RWPE1 (cell line): ENCODE measurements at regions not wholly inside any gene's neighbourhood (a gene's known extent, or its start where the extent isn't known, plus 50 kb on each side); places are given as distances from the start of the nearest gene placed in this dataset.

ENCODE experiments used
- CTCF ChIA-PET: fragments of 350-600 bp; sonication (Branson Sonifier 250); formaldehyde crosslinking; extraction: SDS; loops from one replicate; lab custom pipeline; 2021; lab: Yijun Ruan, JAX
- POLR2A ChIA-PET: fragments of 400-600 bp; formaldehyde crosslinking; extraction: SDS; loops from one replicate; lab custom pipeline; 2020; ENCODE audit warnings: antibody characterized with exemption; ENCODE audit not compliant: low non-redundant PET; lab: Yijun Ruan, JAX
- DNase-seq: peaks from one replicate; pipeline ENCODE4 v3.0.0; 2012; ENCODE audit warnings: low spot score
- H3K27ac ChIP-seq: fragments of 450-650 bp; 2 replicates; pipeline ENCODE4 v1.5.1; 2017
- TF ChIP-seq, protein P1 (sequence below): fragments of 450-650 bp; conservative IDR thresholded peaks from 2 replicates; pipeline ENCODE4 v1.5.1; 2017; ENCODE audit warnings: low read depth, mild to moderate bottlenecking

DNA sequence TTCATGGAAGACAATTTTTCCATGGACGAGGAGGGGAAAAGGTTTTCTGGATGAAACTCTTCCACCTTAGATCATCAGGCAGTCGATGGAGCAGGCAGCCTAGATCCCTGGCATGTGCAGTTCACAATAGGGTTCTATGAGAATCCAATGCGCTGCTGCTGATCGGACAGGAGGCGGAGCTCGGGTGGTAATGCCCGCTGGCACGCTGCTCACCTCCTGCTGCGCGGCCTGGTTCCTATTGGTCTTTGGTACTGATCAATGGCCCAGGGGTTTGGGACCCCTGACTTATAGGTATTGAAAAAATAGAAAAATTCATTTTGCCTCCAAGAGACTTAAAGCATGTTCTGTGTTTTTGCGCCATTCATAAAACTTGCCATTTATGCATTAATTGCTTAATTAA, 793.9 kb upstream of the NR2F2 start:
- ChIA-PET POLR2A (no interaction called here), CTCF (no interaction called here)
- TF ChIP-seq, protein P1, sequence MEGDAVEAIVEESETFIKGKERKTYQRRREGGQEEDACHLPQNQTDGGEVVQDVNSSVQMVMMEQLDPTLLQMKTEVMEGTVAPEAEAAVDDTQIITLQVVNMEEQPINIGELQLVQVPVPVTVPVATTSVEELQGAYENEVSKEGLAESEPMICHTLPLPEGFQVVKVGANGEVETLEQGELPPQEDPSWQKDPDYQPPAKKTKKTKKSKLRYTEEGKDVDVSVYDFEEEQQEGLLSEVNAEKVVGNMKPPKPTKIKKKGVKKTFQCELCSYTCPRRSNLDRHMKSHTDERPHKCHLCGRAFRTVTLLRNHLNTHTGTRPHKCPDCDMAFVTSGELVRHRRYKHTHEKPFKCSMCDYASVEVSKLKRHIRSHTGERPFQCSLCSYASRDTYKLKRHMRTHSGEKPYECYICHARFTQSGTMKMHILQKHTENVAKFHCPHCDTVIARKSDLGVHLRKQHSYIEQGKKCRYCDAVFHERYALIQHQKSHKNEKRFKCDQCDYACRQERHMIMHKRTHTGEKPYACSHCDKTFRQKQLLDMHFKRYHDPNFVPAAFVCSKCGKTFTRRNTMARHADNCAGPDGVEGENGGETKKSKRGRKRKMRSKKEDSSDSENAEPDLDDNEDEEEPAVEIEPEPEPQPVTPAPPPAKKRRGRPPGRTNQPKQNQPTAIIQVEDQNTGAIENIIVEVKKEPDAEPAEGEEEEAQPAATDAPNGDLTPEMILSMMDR = no peak
- no peak overlapping the region for H3K27ac ChIP-seq
- DNase-seq = no peak

GRCh38 chr15:95538693-95539092, 791.8 kb upstream of the NR2F2 start:
- no peak overlapping the region for H3K27ac ChIP-seq
- ChIA-PET CTCF (interaction anchor here (0.7 kb wide), 1 partner anchor 100 kb away, joined by 3 read pairs; no protein-coding TSS in a partner anchor), POLR2A (no interaction called here)
- TF ChIP-seq, protein P1 = no peak
- no peak for DNase-seq

DNA sequence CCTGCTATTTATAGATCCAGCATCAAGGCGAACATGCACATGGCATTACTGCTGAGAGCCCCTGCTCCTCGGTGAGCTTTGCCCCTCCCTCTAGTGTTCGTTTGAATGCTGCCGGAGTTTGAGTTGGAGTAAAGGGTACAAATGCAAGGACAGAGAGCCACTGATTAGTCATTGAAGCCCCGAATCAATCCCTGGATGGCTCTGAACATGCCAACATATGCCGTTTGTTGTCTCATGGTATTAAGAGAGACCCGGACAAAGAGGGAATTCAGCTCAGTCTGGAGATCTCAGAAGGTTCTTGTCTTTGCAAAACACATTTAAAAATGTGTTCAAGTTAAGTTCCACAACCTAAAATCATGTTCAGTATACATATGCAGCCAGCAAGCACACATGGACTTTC, 789.2 kb upstream of the NR2F2 start:
- no peak overlapping the region for H3K27ac ChIP-seq
- TF ChIP-seq, protein P1 = no peak
- no peak for DNase-seq
- CTCF ChIA-PET = no interaction called here
- POLR2A ChIA-PET = no interaction called here

- no peak for DNase-seq
- POLR2A ChIA-PET = no interaction called here
Observed at GRCh38 chr15:95549168-95549738, 781.2 kb upstream of the NR2F2 start.

DNA sequence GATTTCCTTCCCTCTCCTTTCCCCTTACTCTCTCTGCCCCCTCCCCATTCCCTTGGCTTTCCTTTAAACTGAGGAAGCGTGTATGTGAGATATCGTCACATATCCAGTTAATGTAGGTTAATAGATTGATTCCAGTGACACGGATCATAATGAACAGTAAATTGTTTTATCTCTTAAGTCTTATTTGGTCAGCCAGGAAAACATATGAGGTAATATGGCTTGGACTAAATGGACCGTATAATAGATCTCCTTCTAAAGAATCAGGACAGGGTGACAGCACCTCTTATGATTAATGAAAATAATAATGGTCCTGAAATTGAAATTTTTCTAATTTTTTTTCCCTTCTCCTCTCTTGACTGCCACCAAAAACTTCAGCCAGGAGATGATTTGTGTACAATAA, 779.8 kb upstream of the NR2F2 start:
- ChIA-PET POLR2A (no interaction called here), CTCF (no interaction called here)
- H3K27ac ChIP-seq = no peak overlapping the region
- no peak for DNase-seq
- TF ChIP-seq, protein P1 = no peak

More at GRCh38 chr15:95549168-95549738, 781.2 kb upstream of the NR2F2 start:
- TF ChIP-seq, protein P1 = no peak
- H3K27ac ChIP-seq = no peak overlapping the region
- CTCF ChIA-PET = no interaction called here

DNA sequence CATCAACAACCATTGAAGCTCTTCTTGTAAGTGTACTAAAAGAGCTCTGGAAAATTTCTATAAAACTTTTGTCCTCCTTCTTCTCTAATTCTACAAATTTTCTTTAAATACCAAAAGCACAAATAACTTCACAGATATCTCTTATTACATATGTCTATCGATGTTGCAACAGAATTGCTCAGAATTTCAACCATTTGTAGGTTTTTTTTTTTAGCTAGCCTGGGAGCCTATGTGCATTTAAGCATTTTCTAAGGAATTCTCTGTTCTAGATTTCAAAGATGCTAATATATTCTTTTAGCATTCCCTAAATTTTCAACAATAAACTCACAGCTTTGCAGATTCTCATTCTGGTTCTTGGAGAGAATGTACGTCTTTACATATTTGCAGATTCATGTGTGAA, 774.3 kb upstream of the NR2F2 start:
- ChIA-PET POLR2A (interaction anchor here (0.6 kb wide), 1 partner anchor 15 kb away, joined by 5 read pairs; no protein-coding TSS in a partner anchor), CTCF (interaction anchor here (0.6 to 0.7 kb wide), 4 partner anchors 83 to 771 kb away, joined by 3 to 6 read pairs (median 4); no protein-coding TSS in a partner anchor)
- TF ChIP-seq, protein P1 = no peak
- DNase-seq = no peak
- H3K27ac ChIP-seq = no peak overlapping the region
